MG63 (cell line): ENCODE measurements at regions not wholly inside any gene's neighbourhood (a gene's known extent, or its start where the extent isn't known, plus 50 kb on each side); places are given as distances from the start of the nearest gene placed in this dataset.

ENCODE experiments used
- DNase-seq: peaks from one replicate; pipeline ENCODE4 v3.0.0-alpha.2; 2020
- H3K27me3 ChIP-seq: fragments of 250-450 bp; sonication (Bioruptor Pico); 2 replicates; pipeline ENCODE4 v1.5.1; 2020; ENCODE audit warnings: mild to moderate bottlenecking, moderate library complexity
- H3K36me3 ChIP-seq: fragments of 250-450 bp; sonication (Bioruptor Pico); 2 replicates; pipeline ENCODE4 v1.5.1; 2020; ENCODE audit warnings: mild to moderate bottlenecking, moderate library complexity
- H3K4me3 ChIP-seq: fragments of 250-450 bp; sonication (Bioruptor Pico); 2 replicates; pipeline ENCODE4 v1.5.1; 2020; ENCODE audit warnings: mild to moderate bottlenecking, moderate library complexity
- H3K9me3 ChIP-seq: fragments of 250-450 bp; sonication (Bioruptor Pico); 2 replicates; pipeline ENCODE4 v1.5.1; 2020; ENCODE audit warnings: mild to moderate bottlenecking, moderate library complexity

DNA sequence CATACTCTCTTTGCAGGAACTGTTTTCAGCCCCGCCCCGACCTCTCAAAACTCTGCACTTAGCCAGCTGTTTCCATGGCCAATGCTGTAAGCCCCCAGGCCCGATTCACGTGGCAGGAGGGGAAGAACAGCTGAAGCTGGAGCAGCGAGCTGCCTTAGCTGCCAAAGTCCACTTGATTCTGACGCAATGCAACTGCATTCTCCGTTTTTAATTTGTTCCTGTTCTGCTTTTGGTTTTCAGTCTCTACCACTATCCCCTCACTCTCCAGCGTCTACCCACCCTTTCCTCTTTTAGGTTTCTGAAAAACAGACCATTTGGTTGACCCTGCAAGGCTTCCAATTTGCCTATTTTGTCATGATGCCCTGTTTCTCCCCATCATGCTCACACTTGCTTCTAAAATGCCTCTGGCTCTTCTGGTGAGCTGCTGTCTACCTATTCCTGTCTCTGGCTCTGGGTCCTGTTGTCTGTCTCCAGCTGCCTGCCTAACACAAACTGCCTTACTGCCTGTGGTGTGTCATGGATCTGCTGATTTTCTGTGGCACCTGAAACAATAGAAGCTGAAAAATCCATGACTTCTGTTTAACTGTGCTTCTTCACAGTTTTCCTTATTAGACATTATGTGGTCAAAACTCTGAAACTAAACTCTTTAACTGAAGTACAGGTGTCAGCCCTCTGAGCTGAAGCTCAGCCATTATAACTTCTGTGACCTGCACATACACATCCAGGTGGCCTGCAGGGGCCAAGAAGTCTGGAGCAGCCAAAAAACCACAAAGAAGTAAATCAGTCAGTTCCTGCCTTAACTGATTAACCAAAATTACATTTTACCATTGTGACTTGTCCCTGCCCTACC lies 160.5 kb upstream of the AGTR2 start:
- Histone ChIP-seq H3K36me3 (no peaks in the 10 kb centered on the region), H3K9me3 (no peaks in the 10 kb centered on the region), H3K27me3 (no peaks in the 10 kb centered on the region), H3K4me3 (no peak overlapping the region)
- DNase-seq, result no peak

DNA sequence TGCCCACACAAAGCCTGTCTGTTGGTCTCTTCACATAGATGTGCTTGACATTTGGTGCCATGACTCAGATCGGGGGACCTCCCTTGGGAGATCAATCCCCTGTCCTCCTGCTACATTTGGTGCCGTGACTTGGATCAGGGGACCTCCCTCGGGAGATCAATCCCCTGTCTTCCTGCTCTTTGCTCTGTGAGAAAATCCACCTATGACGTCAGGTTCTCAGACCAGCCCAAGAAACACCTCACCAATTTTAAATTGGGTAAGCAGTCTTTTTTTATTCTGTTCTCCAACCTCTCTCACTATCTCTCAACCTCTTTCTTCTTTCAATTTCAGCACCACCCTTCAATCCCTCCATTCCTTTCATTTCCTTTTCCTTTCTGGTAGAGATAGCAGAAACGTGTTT lies 159.6 kb upstream of the AGTR2 start:
- H3K4me3 ChIP-seq, result no peak overlapping the region
- H3K9me3 ChIP-seq, result no peaks in the 10 kb centered on the region
- no peaks in the 10 kb centered on the region for H3K27me3 ChIP-seq
- DNase-seq, result no peak
- no peaks in the 10 kb centered on the region for H3K36me3 ChIP-seq

DNA sequence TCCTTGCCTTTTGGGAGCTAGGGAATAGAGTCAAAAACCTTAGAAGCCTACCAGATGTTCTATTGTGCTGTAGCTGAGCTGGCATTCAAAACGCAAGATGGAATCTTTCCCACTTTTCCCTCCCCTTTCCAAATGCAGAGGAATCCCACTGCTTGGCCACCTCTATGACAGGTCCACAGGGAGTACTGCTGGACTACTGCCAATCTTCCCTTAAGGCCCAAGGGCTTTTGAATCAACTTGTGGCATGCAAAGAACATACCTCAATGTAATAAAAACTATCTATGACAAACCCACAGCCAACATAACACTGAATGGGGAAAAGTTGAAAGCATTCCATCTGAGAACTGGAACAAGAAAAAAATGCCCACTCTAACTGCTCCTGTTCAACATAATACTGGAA lies 139.2 kb upstream of the AGTR2 start:
- no peaks in the 10 kb centered on the region; the same call in 1 of the 2 replicates for H3K9me3 ChIP-seq
- no peak overlapping the region for H3K4me3 ChIP-seq
- no peaks in the 10 kb centered on the region for H3K36me3 ChIP-seq
- no peak for DNase-seq
- H3K27me3 ChIP-seq, result no peaks in the 10 kb centered on the region
